ENCODE measurements at regions not wholly inside any gene's neighbourhood (a gene's known extent, or its start where the extent isn't known, plus 50 kb on each side); places are given as distances from the start of the nearest gene placed in this dataset.

DNA sequence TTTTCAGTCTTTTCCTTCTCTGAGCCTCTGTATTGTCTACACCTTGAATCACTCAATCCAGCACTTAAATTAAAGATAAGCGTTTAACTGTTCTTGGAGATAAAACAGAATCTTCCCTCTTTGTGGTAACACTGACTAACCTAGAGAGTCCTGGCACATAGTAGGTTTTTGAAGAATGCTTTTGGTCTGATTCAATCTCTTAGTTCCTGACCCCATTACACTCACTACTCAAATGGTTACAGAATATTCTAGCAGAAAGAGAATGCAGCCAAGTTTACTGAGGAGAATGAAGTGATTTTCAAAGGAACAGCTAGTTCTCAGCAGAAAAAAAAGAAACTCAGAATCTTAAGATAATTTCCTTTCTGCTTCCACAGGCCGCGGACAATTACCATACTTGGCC, 309.2 kb upstream of the PRMT6 start:
- TF ChIP-seq, protein P1, sequence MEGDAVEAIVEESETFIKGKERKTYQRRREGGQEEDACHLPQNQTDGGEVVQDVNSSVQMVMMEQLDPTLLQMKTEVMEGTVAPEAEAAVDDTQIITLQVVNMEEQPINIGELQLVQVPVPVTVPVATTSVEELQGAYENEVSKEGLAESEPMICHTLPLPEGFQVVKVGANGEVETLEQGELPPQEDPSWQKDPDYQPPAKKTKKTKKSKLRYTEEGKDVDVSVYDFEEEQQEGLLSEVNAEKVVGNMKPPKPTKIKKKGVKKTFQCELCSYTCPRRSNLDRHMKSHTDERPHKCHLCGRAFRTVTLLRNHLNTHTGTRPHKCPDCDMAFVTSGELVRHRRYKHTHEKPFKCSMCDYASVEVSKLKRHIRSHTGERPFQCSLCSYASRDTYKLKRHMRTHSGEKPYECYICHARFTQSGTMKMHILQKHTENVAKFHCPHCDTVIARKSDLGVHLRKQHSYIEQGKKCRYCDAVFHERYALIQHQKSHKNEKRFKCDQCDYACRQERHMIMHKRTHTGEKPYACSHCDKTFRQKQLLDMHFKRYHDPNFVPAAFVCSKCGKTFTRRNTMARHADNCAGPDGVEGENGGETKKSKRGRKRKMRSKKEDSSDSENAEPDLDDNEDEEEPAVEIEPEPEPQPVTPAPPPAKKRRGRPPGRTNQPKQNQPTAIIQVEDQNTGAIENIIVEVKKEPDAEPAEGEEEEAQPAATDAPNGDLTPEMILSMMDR (IDR thresholded peaks at IDR 0.05; ENCODE audit: low read depth), result no peak

DNA sequence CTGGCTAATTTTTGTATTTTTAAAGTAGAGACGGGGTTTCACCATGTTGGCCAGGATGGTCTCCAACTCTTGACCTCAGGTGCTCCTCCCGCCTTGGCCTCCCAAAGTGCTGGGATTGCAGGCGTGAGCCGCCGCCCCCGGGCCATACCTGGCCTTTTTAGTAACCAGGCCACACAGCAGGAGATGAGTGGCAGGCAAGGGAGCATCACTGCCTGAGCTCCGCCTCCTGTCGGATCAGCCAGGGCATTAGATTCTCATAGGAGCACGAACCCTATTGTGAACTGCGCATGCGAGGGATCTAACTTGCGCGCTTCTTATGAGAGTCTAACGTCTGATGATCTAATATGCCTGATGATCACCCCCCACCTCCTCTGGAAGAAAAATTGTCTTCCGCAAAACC, 308.7 kb upstream of the PRMT6 start:
- TF ChIP-seq, protein P1 (IDR thresholded peaks at IDR 0.05; ENCODE audit: low read depth), result no peak

- TF ChIP-seq, protein P1 (IDR thresholded peaks at IDR 0.05; ENCODE audit: low read depth), result no peak
Observed at GRCh38 chr1:106748606-106749005, 307.9 kb upstream of the PRMT6 start.

DNA sequence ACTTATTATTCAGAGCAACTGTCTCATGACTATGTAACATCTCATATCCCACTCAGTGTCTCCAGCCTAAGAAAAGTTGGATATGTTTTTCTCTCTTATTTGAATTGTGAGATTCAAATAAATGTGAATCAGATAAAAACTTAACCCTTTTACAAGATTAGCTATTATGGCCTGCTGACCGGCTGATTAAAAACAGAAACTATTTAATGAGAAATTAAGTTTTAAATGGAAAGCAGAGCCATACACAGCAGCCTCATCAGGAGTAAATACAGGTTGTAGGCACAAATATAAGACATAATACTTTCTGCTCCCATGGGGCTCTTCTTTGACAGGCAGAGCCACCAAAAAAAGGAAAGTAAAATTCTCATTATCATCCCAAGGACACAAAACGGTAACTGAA, 307.0 kb upstream of the PRMT6 start:
- TF ChIP-seq, protein P1 (IDR thresholded peaks at IDR 0.05; ENCODE audit: low read depth), result no peak

DNA sequence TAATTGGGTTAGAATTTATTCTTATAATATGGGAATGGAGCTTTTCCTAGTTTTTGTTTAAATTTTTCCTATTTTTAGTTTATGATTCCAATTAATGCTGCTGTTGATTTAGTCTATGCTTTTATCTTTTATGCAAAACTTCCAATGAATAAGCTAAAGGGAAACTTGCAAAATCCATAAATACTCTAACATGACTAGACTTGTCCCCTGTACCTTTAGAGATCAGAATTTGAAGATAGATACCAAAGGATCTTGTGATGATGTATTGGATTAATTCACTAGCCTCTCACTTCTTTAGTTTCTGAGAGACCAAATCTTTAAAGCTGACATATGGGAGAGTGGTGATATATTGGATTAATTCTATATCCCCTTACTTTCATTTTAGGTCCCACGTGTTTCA, 306.6 kb upstream of the PRMT6 start:
- TF ChIP-seq, protein P1 (IDR thresholded peaks at IDR 0.05; ENCODE audit: low read depth), result no peak

DNA sequence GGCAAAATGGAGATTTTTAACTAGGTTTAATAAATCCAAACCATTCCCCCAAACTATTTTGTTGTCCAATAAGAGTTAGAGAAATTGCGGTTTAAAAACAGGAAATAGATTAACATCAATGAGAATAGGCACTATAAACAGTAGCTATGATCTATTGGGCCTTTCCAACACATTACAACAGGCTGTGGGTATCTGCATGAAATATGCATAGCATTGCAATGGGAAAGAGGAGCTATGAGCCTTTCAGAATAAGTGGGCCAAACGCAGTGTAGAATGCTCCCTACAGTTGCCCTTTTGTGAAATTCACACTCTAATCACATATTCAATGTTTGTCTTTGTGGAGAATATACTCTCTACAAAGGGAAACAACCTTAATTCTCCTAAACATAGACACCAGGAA, 305.5 kb upstream of the PRMT6 start:
- TF ChIP-seq, protein P1 (IDR thresholded peaks at IDR 0.05; ENCODE audit: low read depth), result no peak

- TF ChIP-seq, protein P1 (IDR thresholded peaks at IDR 0.05; ENCODE audit: low read depth), result no peak
Observed at GRCh38 chr1:106753066-106753465, 303.4 kb upstream of the PRMT6 start.
